ENCODE measurements at regions not wholly inside any gene's neighbourhood (a gene's known extent, or its start where the extent isn't known, plus 50 kb on each side); places are given as distances from the start of the nearest gene placed in this dataset.

GRCh38 chr12:61308220-61308619 lies 952.0 kb upstream of the USP15 start:
- TF ChIP-seq CTCF (conservative IDR thresholded peaks at IDR 0.05) (no peak), ZFX (IDR thresholded peaks at IDR 0.05) (no peak)
- no peak overlapping the region for H3K27ac ChIP-seq

- TF ChIP-seq ZFX (IDR thresholded peaks at IDR 0.05), result no peak
- TF ChIP-seq CTCF (conservative IDR thresholded peaks at IDR 0.05), result no peak
- H3K27ac ChIP-seq, result no peak overlapping the region
These were observed 948.8 kb upstream of the USP15 start for GRCh38 chr12:61311413-61311812.

GRCh38 chr12:61348871-61349270 lies 911.3 kb upstream of the USP15 start:
- no peak overlapping the region for H3K27ac ChIP-seq
- TF ChIP-seq CTCF (conservative IDR thresholded peaks at IDR 0.05), result no peak
- TF ChIP-seq ZFX (IDR thresholded peaks at IDR 0.05), result no peak

- TF ChIP-seq ZFX (IDR thresholded peaks at IDR 0.05) (no peak), CTCF (conservative IDR thresholded peaks at IDR 0.05) (no peak)
- no peak overlapping the region for H3K27ac ChIP-seq
These were observed 905.1 kb upstream of the USP15 start for GRCh38 chr12:61355105-61355504.

GRCh38 chr12:61356485-61356884 lies 903.7 kb upstream of the USP15 start:
- H3K27ac ChIP-seq, result no peak overlapping the region
- no peak for TF ChIP-seq ZFX (IDR thresholded peaks at IDR 0.05)
- no peak for TF ChIP-seq CTCF (conservative IDR thresholded peaks at IDR 0.05)

- H3K27ac ChIP-seq, result no peak overlapping the region
- no peak for TF ChIP-seq ZFX (IDR thresholded peaks at IDR 0.05)
These were observed 902.7 kb upstream of the USP15 start for GRCh38 chr12:61357496-61357895.

GRCh38 chr12:61362037-61362436 lies 898.2 kb upstream of the USP15 start:
- no peak overlapping the region for H3K27ac ChIP-seq
- no peak for TF ChIP-seq CTCF (conservative IDR thresholded peaks at IDR 0.05)
- no peak for TF ChIP-seq ZFX (IDR thresholded peaks at IDR 0.05)

GRCh38 chr12:61365001-61365400 lies 895.2 kb upstream of the USP15 start:
- no peak for TF ChIP-seq ZFX (IDR thresholded peaks at IDR 0.05)
- TF ChIP-seq CTCF (conservative IDR thresholded peaks at IDR 0.05), result no peak
- no peak overlapping the region for H3K27ac ChIP-seq
